Fibroblast of skin of left biceps (primary cell): ENCODE measurements at regions not wholly inside any gene's neighbourhood (a gene's known extent, or its start where the extent isn't known, plus 50 kb on each side); places are given as distances from the start of the nearest gene placed in this dataset.
A peak's percentile ranks its signal among the peaks of the same experiment; 100 is the strongest.
"Not testable (repeated sequence)": the region's sequence is repeated elsewhere in the genome, so short reads cannot be mapped to it uniquely, and the experiment has no call there.

Experiments
- DNase-seq, 2 experiments: peaks; one replicate each; pipeline ENCODE4 v3.0.0-alpha.2; 2013; ENCODE audit warnings: low read depth in 2 of 2

DNA sequence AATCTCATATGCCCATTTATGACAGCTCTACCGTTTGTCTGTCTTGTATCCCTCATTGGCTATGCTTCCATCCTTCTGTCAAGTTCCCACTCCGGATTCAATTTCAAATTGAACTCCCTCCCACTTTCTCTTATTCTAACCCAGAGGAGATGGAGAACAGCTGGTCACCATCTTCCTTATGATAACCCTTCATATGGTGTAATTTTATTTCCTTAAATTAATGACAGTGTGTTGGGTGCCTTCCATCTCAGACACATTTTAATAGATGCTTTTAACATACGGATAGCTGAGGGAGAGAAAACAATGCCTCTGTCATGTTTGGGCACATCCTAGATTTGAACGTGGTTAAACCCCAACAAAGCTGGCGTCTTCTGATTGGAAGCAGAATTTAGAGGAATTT is 103.0 kb upstream of the PLXNA2 start:
- no peak for DNase-seq

DNA sequence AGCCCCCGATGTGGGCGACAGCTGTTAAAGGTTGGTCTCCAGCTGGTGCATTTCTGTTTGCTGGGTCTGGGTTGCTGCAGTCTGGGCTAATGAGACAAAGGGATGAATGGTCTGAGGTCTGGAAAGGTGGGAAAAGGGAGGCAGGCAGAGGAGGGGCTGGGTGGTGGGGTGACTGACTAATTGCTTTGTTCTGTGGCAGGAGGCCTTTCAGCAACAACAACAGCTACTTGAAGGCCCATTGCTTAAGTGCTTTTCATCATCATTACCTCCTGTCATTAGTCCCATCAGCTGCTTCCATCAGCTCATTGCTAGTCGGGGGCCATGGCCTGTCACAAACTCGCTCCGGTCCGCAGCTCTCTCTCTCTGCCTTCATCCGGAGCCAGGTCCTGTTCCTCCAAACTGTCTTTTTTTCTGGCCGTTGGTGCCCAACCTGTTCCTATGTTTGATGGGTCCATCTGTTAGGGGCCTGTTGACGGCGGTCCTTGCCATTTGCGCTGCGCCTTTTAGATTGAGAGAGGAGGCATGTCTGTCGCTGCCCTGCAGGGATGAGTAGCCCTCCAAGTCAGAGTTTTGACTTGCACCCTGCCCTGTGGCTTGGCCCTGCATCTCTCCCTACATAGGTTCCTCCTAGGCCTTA is 105.6 kb upstream of the PLXNA2 start:
- no peak for DNase-seq

DNA sequence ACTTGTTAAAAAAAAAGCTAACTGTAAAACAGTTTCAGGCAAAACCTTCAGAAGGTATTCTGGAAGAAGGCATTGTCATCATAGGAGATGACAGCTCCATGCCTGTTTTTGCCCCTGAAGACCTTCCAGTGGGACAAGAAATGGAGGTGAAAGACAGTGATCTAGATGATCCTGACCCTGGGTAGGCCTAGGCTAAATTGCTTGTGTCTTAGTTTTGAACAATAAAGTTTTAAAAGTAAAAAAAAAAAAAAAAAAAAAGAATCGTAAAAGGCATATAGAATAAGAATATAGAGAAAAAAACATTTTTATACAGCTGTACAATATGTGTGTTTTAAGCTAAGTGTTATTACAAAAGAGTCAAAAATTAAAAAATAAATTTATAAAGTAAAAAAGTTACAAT is 106.6 kb upstream of the PLXNA2 start:
- no peak for DNase-seq

DNA sequence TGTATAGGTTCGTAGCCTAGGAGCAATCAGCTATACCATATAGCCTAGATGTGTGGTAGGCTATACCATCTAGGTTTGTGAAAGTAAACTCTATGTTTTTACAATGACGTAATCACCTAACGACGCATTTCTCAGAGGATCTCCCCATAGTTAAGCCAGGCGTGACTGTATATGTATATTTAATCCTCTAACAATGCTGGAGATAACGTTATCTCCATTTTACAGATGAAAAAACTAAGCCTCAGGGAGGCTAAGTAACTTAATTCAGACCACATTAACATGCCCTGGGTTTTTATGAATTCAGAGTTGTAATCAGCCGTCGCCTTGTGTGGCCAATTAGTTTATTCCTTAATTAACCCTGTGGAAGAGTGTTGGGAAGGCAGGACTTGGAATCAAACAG is 107.7 kb upstream of the PLXNA2 start:
- DNase-seq: no peak

DNA sequence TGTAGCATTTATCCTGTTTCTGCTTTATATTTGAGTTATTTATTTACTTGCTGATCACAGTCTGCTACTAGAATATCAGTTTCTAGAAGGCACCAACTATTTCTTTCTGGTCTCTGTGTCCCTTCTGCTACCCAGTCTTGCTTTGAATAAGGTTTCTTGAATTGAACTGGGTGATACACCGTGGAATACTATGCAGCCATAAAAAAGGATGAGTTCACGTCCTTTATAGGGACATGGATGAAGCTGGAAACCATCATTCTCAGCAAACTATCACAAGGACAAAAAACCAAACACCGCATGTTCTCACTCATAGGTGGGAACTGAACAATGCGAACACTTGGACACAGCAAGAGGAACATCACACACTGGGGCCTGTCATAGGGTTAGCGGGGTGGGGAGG is 109.6 kb upstream of the PLXNA2 start:
- DNase-seq: not testable (repeated sequence)

DNA sequence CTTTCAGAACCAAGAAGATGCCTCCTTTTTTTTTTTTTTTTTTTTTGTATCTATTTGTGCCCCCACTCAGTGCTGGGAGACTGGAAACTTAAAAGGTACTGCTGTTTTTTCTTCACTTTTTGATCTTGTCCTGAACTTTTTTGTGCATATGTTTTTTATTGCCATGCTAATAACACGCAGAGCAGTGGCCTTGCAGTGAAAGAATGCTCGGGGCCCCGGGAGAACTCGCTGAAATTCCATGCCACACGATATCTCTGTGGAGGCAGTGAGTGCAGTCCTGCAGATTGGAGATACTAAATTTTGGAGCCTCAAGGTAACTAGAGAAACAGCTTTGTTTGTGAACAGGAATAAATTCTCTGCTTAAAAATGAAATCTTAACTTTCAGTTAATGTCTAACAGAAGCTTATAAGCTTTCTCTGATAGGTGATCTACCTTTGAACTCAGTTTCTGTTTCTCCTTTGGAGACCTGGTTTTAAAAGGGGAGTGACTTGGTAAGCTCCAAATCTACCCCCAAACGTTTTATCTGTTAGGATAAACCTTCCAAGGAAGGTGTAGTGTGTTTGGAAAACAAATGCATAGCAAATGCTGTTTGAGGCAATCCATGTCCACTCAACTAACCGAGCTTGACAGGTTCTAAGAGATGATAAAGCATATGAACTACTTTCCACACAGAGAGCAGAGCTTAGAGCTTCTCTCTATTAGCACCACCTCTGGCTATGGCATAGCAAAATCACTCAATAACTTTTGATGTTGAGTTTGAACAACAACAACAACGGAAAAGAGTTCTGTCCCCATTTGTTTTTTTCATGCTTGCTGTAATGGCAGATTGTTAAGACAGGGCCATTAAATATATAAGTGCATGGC is 113.7 kb upstream of the PLXNA2 start:
- no peak for DNase-seq

DNA sequence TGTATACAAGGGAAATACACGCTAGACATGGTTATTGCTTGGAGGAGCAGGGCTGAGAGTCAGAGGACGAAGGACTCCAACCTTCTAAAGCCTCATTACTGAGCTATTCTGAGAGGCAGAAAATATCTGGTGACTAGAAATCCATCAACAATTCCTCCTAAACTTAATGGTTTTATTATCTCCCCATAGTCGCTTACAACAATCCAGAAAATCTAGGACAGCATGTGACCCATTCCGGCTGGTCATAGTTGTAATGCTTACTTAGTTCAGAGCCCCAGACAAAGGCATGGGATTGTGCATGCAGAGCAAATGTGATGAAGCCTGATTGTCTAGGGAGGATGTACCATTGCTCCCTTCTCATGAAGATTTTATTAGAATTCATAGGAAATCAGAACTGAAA is 114.5 kb upstream of the PLXNA2 start:
- DNase-seq: no peak

DNA sequence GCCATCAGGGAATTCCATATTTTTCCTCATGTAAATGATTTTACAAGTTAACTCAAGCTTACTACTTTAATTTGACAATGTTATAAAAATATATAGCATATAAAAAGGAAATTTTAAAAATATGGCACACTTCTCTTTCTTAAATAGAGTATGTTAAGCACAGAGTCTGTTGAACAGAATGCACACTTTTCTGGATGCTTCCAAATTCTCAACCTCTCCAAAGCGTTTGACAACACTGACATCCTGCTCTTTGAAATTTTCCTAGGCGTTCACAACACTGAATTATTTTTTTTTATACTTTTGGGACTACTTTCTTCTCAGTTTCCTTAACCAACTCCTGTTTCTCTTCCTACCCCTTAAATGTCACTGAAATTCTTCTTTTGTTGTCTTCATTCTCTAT is 117.8 kb upstream of the PLXNA2 start:
- DNase-seq: no peak

DNA sequence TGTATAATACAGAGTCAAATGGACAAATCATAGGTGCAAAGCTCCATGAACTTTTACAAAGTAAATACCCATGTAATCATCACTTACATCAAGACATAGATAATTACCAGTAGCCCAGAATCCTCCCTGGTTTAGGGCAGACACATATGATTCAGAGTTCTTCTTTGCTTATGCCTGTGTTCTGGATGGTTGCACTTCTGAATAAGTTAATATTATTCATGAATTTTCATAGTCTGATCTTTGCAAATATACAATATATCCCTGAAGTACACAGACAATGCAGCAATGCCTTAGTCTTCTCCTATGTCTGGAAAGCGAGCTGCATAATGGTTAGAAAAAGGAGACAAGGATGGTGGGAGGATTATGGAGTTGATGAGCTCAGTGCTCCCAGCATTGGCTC is 122.4 kb upstream of the PLXNA2 start:
- DNase-seq: no peak

DNA sequence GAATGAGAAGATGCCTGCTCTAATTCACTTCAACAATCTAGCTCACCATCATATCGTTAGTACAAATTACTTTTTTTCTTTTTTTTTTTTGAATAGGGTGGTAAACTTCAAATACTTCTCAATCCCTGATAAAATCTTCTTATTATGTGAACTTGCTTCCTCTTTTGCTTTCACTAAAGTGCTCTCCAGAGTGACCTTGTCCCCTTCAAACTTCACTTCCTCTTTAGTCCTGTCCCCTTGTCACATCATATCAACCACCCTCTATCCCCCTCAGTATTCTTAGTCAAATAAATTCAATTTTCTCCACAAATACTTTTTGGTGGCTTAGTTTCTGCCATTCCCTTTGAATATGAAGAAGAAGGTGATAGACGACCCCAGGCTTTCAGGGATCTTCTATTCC is 124.9 kb upstream of the PLXNA2 start:
- DNase-seq: no peak

DNA sequence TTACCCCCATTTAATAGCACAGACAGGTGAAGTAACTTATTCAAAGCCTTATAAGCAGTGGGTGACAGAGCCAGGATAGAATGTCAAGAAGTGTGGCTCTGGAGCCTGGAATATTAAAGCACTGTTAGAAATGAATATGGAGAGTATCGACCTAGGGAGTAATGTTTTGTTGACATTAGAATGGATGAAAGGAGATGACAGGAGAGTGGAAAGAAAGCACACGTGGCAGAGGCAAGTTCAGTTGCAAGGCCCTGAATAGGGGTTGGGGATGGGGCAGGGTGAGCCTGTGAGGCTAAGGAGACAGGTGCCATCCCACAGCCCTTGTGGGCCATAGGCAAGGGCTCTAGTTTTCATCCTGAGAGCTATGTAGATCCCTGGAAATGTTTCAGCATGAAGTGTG is 125.5 kb upstream of the PLXNA2 start:
- no peak for DNase-seq

DNA sequence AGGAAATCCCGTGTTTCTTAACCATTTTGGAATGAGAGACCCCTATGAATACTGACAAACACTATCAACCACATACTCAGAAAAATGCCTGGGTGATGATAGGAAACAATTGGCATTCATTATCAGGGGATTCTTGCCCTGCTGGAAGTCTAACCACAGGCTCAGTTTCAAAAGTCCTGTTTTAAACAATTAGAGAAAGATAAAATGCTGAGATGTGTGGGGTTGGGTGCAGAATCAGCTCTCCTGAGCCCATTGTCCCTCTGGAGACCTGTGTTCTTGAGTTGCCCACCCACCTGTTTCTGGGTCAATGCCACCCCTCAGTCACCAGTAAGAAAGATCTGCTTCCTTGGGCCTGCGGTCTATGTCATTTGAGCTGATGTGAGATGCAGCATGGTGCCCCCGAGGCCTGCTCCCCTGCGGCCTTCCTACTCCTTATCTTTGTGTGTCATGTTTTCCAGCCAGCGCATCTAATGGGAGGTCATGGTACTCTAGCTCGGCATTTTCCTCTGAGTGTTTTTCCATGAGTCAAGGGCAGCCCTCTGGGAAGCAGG is 130.3 kb upstream of the PLXNA2 start:
- peak; percentile 1 to 2 for DNase-seq

DNA sequence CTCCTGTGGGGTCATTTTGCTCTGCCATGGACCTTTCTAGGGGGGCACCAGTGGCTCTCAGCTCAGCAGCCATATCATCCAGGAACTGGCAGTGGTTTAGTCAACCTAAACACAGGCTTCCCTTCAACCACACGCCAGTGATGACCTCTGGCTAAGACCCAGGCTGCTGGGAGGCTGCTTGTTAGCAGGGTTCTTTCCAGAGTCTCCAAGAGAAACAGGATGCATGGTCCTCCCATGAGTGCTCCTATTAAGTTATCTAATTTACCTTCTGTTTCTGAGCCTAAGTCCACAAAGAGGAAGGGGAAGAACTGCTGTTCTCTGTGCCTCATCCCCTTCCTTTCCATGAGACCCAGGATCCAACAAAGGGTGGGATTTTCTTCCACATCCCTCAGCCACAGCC is 137.3 kb upstream of the PLXNA2 start:
- no peak for DNase-seq

DNA sequence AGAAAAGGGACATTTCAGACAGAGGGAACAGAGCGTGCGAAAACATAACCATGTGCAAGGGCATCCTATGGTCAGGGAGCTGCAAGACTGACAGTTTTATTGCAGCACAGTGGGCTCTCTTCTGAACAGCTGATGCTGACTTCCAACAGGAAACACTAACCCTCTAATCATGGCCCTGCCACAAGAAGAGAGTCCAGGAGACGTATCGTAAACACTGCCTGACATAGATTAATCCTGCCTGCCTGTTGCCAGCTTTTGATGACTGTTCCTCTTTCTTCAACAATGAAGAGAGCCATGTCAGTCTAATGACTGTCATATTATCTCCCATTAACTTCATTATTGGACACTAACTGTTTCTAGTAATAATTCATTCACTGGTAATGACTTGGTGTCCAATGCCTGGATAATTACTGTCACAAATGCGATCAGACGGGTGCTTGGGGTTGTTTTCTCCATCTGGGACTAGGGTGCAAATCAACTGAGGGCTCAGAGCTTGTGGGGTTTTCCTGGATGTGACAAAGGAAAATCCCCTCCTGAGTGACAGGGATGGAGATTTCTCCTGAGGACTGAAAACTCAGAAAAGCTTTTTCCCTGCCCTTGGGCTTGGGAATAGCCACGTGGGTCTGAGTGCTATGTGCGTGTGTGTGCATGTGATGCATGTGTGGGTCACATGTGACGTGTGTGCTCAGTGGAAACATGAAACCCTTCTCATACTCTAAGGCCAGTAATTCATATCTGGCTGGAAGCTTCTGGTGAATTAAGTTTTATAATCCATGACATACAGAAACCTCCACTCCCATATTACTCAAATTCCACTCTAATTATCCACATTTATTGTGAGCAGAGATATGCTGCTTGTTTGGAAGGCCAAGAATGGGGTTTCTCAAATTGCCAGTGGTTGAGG is 144.0 kb upstream of the PLXNA2 start:
- no peak for DNase-seq

DNA sequence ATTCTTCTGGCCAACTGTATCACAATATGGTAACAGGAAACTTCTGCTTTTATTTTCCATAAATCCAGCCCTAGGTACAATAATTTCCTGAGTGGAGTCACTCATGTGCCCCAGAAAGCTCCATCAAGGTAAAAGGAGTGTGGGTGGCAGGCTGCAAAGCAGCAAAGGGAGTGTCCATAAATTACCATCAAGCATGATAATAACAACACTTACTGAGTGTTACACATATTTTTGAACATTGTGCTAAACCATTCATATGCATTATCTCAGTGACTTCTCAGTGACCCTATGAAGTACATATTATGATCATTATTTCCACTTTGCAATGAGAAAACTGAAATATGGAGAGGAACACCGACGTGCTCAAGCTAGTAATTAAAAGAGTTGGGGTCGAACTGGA is 149.2 kb upstream of the PLXNA2 start:
- no peak for DNase-seq

DNA sequence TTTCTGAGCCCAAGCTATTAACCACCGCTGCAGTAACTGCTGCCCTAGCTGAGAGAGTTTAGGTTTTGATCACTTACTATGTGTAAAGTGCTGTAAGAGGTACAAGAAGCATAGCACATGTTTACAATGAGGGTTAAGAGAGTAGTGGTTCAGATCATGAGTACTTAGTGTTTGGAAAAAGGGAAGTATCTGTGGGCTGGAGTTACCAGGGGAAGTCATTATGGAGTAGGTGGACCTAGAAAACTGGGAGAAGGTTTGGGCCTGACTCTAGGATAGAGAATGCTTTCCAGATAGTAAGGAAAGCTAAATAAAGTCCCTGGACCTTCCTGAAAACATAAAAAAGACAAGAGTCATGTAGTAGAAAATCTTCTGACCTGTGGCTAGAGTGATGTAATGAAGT is 149.6 kb upstream of the PLXNA2 start:
- no peak for DNase-seq

DNA sequence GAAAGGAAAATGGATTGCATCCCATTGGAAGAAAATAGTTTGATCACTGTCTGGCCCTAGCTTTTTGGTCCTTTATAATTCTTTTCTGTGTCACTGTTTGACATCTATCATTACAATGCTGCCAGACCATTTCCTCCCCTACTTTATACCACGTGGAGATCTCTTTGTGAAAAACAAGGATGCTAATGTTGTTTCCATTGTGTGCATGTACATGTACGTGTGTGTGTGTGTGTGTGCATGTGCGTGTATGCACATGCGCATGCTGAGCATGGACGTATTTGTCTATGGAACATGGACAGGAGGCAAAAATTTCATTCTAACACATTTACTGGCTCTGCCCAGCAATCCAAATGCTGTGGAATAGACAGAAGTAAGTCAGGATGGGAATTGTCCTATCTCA is 153.1 kb upstream of the PLXNA2 start:
- no peak for DNase-seq

DNA sequence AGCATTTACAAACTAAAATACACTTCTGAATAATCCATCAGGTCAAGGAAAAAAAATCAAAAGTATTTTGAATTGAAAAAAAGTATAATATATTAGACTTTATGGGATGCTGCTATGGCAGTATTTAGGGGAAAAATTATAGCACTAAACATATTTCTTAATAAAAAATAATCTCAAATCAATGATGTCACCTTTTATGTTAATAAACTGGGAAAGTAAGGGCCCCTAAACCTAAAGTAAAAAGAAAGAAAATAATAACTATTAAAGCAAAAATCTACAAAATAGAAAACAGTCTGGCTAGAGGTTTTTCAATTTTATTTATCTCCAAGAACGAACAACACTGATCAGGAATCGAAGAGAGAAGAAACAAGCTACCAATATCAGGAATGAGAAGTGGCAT is 160.8 kb upstream of the PLXNA2 start:
- no peak for DNase-seq

DNA sequence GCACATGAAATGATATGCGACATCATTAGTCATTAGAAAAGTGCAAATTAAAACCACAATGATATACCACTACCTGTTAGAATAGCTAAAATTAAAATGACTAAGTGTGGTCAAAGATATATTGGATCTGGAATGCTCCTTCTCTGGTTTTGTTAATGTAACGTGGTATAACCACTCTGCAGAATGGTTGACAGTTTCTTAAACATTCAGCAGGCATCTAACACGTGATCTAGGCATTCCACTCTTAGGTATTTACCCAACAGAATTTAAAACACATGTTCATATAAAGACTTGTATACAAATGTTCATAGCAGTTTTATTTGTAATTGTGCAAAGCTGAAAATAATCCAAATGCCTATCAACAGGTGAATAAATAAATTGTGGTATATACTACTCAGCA is 165.0 kb upstream of the PLXNA2 start:
- peak in 1 of 2 experiments; percentile 12 for DNase-seq

DNA sequence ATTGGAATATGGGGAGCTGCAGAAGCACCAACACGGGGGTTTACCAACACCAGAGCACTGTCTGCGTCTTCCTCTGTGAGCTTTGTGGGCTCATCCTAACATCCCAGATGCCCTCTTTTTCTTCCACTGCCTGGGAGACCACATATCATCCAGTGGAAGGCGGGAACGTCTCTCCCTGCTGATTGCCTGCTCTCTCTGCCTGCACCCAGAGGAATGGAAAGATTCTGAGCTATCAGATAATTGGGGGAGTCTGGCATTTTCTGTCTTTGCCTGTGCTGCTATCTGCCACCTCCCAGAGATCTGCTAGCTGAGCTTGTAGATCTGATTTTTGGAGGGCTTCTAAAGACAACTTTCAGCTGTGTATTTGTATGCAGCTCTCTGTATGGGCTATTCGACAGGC is 166.2 kb upstream of the PLXNA2 start:
- no peak for DNase-seq

DNA sequence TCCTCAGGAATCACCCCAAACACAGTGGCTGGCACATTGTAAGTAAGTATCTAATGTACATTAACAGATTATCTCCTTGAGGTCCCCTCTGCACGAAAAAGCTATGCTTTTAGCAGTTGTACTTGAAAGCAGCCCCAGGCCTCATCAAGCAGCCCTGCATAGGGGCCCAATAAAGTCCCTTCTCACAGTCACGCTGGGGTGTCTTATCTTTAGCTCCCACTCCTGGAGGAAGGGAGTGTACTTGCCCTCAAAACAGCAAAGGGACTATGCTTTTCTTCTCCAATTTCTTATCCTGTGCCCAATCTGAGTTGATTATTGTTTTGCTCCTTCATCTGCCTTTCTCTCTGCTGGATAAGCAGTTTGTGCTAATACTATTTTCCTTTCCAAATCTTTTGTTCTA is 168.8 kb upstream of the PLXNA2 start:
- no peak for DNase-seq

DNA sequence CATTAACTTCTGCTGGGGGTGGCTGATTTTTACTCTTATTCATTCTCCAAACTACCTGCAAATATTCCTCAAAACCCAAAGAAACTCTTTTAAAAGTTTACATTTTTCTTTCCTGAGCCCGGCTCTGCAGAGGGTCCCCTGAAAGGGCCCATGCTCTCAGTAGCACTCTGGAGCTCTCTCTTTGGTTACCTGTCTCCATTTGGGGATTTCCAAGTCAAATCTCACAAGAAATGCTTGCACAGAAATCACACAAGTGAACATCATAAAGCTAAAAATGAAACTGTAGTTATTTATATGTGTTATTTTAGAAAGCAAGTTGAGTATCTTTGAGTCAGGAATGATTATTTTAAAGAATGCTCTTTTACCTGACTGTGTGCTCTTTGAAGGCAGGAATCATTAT is 174.5 kb upstream of the PLXNA2 start:
- DNase-seq: no peak
